GM12864 (cell line): ENCODE measurements at regions not wholly inside any gene's neighbourhood (a gene's known extent, or its start where the extent isn't known, plus 50 kb on each side); places are given as distances from the start of the nearest gene placed in this dataset.

Source experiments
- DNase-seq: peaks from one replicate; pipeline ENCODE4 v3.0.0-alpha.2; 2011; ENCODE audit warnings: low read depth
- H3K4me3 ChIP-seq: 2 replicates; pipeline ENCODE4 v1.5.1; 2011; ENCODE audit warnings: mild to moderate bottlenecking, low read depth, low read length, control low read depth
- CTCF ChIP-seq: IDR thresholded peaks from 2 replicates; pipeline ENCODE4 v1.5.1; 2011; ENCODE audit warnings: low read depth, mild to moderate bottlenecking, moderate library complexity, low read length, control low read depth, inconsistent platforms; ENCODE audit errors: missing control alignments

DNA sequence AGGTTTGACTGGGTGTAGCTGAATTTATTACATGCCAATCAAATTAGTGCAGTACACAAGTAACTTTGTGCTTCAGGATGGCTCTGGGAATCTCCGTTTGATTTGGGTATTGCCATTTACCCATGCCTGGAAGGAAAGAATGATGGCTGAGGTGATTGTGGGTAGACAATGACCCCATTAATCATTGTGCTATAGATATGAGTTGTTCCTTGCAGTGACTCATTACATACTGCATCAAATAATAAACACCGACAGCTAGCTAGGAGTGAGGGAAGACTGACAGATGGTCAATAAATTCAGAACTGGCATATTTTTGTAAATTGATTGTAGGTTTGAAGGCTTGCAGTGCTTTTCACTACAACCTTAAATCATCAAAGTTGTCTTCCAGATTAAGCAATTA, 1069.5 kb downstream of the DIAPH3 start:
- DNase-seq, result no peak
- no peak for TF ChIP-seq CTCF
- H3K4me3 ChIP-seq, result no peak overlapping the region

DNA sequence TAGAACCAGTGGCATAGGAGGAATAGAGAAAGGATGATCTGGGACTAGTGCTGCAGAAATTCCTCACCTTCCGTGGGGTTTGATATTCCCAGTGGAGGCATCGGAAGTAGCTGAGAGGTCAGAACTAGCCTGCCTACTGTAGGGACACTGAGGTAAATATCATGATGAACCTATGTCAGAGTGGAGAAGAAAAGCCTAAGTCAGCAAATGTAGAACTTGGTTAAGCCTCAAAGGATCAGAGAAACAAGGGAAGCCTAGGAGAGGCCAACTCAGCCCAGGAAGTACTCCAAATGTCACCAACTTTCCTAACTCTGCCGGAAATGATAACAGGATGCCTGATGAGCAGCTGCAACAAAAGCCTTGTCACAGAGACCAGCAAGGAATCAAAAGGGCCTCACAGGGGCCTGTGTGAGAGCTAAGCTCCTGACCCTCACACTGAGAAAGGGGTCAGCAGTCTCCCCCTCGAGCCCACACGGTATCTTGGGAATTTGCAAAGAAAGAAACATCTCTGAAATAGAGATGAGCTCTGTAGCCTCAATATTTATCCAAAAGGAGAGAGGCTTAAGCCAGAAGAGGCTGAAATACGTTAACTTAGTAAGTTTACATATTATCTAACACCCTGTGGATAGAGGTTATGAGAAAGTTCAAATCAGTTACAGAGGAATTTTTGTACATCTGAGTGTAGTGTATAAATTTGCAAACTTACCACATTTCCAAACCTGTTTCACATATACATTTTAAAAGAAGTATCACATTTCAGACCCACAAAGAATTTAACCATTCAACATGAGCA, 1064.3 kb downstream of the DIAPH3 start:
- H3K4me3 ChIP-seq, result no peak overlapping the region
- TF ChIP-seq CTCF, result no peak
- no peak for DNase-seq

GRCh38 chr13:59103004-59103768, 1060.5 kb downstream of the DIAPH3 start:
- DNase-seq, result no peak
- TF ChIP-seq CTCF, result no peak
- no peak overlapping the region for H3K4me3 ChIP-seq

DNA sequence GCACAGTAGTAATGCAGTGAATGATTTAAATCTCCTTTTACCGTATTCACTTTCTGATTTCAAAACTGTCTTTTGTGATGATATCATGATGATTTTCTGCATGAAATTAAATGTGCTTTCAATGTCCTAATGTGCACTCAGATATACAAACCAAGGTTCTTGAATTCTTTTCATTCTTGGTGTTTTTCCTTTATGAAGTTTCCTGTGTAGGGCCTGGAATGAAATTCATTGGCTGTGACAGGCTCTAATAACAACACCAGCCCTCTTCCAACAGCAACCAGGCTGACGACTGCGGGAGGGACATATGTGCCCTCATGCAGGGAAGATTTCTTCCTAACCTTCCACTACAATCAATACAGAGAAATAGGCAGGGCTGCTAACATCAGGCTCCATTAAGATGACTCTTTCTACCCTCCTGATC, 1052.0 kb downstream of the DIAPH3 start:
- TF ChIP-seq CTCF, result no peak
- H3K4me3 ChIP-seq, result no peak overlapping the region
- DNase-seq, result no peak

DNA sequence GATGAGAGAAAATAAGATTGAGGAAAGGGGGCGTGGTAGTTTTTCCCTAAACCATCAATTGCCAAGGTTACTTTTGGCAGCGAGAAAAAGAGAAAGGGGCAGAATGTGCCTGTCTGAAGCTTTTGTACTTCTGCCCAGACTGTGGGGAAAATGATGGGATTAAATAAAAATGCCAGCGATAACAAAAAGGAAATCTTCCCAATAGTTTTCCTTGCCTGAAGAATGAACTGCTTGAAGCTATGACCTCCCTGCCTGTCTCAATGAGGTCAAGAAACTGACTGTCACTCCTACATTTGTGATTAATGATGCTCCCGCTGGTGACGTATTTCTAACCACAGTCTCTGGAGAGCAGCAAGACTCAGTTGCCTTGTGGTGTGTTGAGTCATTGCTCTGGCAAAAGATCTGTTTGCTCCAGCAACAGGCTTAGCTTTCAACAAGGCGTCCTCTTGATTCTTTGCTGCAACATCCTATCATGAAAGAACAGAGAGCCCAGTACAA, 1051.5 kb downstream of the DIAPH3 start:
- DNase-seq, result no peak
- TF ChIP-seq CTCF, result no peak

GRCh38 chr13:59119475-59119874, 1044.3 kb downstream of the DIAPH3 start:
- no peak for TF ChIP-seq CTCF
- DNase-seq, result no peak
- H3K4me3 ChIP-seq, result no peak overlapping the region

More for the DNA sequence above, 1051.5 kb downstream of the DIAPH3 start:
- no peak overlapping the region for H3K4me3 ChIP-seq
